ENCODE measurements at regions not wholly inside any gene's neighbourhood (a gene's known extent, or its start where the extent isn't known, plus 50 kb on each side); places are given as distances from the start of the nearest gene placed in this dataset.
A peak's percentile ranks its signal among the peaks of the same experiment; 100 is the strongest.

DNA sequence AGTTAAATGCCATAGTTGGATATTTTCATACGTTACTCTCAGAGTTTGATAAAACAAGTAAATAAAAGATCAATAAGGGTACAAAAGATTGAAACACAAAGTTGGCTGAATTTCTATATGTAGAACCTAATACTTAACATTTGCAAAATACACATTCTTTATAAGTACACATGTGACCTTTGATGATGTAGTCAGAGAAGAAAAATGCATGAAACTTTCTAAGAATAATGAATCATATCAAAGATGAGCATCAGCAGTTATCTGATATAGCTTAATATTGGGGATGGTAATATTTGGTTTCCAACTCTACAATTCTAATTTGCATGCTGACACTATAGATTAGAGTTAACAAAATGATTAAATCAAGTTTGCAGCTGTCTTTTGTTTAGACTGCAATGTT, 188.0 kb upstream of the TGFBR2 start:
- no peak overlapping the region for H3K27ac ChIP-seq (ENCODE audit: low read depth in 1 of 2, low read length in 1 of 2)
- no peaks in the 10 kb centered on the region for H3K36me3 ChIP-seq (ENCODE audit: control insufficient read depth in 2 of 2, insufficient read depth in 2 of 2, low read length in 1 of 2)
- H3K27me3 ChIP-seq (ENCODE audit: control insufficient read depth in 2 of 2, insufficient read depth in 1 of 2, low read length in 1 of 2): no peaks in the 10 kb centered on the region
- no peak for DNase-seq (ENCODE audit: low read depth in 6 of 9, low spot score in 9 of 9)
- 99% methylated on average over 1 of the region's 1 CpG for WGBS
- H3K9me3 ChIP-seq (ENCODE audit: control insufficient read depth in 2 of 2, insufficient read depth in 1 of 2, low read length in 1 of 2): no peaks in the 10 kb centered on the region
- H3K4me1 ChIP-seq (ENCODE audit: control insufficient read depth in 2 of 2, insufficient read depth in 2 of 2, low read length in 2 of 2): no peaks in the 10 kb centered on the region
- H3K4me3 ChIP-seq (ENCODE audit: low read length in 2 of 2): no peak overlapping the region

DNA sequence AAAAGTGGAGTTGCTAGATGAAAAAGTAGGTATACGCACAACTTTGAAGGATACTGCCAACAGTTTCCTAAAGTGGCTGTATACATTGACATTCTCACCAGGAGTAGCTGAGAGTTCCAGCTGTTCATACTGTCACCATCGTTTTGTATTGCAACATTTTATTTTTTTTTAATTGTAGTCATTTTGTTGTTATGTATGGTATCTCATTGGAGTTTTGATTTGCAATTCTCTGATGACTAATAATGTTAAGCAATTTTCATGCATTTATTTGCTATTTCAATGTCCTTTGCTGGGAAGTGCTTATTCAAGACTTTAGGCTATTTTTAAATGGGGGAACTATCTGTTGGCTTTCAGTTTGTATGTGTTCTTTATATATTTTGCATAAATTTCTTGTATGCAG, 185.1 kb upstream of the TGFBR2 start:
- no peaks in the 10 kb centered on the region for H3K9me3 ChIP-seq (ENCODE audit: control insufficient read depth in 2 of 2, insufficient read depth in 1 of 2, low read length in 1 of 2)
- no peaks in the 10 kb centered on the region for H3K4me1 ChIP-seq (ENCODE audit: control insufficient read depth in 2 of 2, insufficient read depth in 2 of 2, low read length in 2 of 2)
- H3K27me3 ChIP-seq (ENCODE audit: control insufficient read depth in 2 of 2, insufficient read depth in 1 of 2, low read length in 1 of 2): no peaks in the 10 kb centered on the region
- no peak overlapping the region for H3K27ac ChIP-seq (ENCODE audit: low read depth in 1 of 2, low read length in 1 of 2)
- H3K4me3 ChIP-seq (ENCODE audit: low read length in 2 of 2): no peak overlapping the region
- DNase-seq (ENCODE audit: low read depth in 6 of 9, low spot score in 9 of 9): no peak
- 96% methylated on average over 2 of the region's 2 CpGs for WGBS
- H3K36me3 ChIP-seq (ENCODE audit: control insufficient read depth in 2 of 2, insufficient read depth in 2 of 2, low read length in 1 of 2): no peaks in the 10 kb centered on the region

DNA sequence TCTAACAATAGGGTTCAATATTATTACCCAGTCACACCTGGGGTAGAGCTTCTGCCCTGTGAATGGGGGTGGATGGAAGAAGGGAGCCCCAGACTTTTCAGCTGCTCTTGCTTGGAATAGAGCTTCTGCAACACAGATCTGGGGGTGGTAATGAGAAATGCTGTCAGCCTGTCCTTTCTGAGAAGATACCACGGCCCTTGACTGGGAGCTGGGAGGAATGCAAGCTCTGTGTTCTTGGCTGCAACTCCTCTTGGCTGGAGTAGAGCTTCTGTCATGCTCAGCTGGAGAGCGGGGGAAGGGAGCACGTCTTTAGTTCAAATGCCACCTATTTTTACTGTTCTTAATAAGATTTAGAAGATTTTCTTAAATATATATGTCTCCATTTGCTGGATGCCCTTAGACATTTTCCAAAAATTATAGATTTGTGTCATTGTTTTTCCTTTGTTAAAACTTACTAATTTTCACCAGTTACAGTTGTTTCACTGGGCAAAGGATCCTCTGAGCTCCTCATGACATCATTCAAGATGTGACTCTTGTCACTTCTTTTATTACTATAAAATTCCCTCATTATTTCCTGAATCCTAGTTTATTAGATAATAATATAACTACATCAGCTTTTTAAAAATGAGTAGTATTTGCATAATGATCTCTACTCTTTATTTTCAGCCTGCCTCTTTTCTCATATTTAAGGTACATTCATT, 180.0 kb upstream of the TGFBR2 start:
- H3K4me1 ChIP-seq (ENCODE audit: control insufficient read depth in 2 of 2, insufficient read depth in 2 of 2, low read length in 2 of 2): no peaks in the 10 kb centered on the region
- no peak overlapping the region for H3K4me3 ChIP-seq (ENCODE audit: low read length in 2 of 2)
- 59% methylated on average over 3 of the region's 3 CpGs for WGBS
- DNase-seq (ENCODE audit: low read depth in 6 of 9, low spot score in 9 of 9): no peak
- H3K27ac ChIP-seq (ENCODE audit: low read depth in 1 of 2, low read length in 1 of 2): no peak overlapping the region
- no peaks in the 10 kb centered on the region for H3K36me3 ChIP-seq (ENCODE audit: control insufficient read depth in 2 of 2, insufficient read depth in 2 of 2, low read length in 1 of 2)
- no peaks in the 10 kb centered on the region for H3K27me3 ChIP-seq (ENCODE audit: control insufficient read depth in 2 of 2, insufficient read depth in 1 of 2, low read length in 1 of 2)
- H3K9me3 ChIP-seq (ENCODE audit: control insufficient read depth in 2 of 2, insufficient read depth in 1 of 2, low read length in 1 of 2): no peaks in the 10 kb centered on the region

DNA sequence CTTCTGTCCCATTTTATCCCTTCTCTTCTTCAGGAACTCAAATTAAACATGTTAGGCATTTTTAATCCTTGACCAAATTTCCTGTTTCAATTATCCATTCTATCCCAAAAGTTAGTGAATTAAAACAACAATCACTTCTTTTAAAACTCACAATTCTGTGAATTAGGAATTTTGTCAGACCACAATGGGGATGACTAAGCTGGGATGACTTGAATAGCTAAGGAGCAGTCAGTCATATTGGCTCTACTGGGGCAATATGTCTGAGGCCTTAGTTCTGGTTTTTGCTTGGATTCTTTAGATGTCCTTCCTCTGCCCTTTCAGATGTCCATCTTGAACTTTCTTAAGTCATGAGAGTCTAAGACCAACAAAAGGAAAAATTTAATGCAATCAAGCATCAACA, 178.2 kb upstream of the TGFBR2 start:
- H3K4me1 ChIP-seq (ENCODE audit: control insufficient read depth in 2 of 2, insufficient read depth in 2 of 2, low read length in 2 of 2): no peaks in the 10 kb centered on the region
- H3K36me3 ChIP-seq (ENCODE audit: control insufficient read depth in 2 of 2, insufficient read depth in 2 of 2, low read length in 1 of 2): no peaks in the 10 kb centered on the region
- no peaks in the 10 kb centered on the region for H3K27me3 ChIP-seq (ENCODE audit: control insufficient read depth in 2 of 2, insufficient read depth in 1 of 2, low read length in 1 of 2)
- H3K9me3 ChIP-seq (ENCODE audit: control insufficient read depth in 2 of 2, insufficient read depth in 1 of 2, low read length in 1 of 2): no peaks in the 10 kb centered on the region
- no peak for DNase-seq (ENCODE audit: low read depth in 6 of 9, low spot score in 9 of 9)
- H3K4me3 ChIP-seq (ENCODE audit: low read length in 2 of 2): no peak overlapping the region
- H3K27ac ChIP-seq (ENCODE audit: low read depth in 1 of 2, low read length in 1 of 2): no peak overlapping the region

DNA sequence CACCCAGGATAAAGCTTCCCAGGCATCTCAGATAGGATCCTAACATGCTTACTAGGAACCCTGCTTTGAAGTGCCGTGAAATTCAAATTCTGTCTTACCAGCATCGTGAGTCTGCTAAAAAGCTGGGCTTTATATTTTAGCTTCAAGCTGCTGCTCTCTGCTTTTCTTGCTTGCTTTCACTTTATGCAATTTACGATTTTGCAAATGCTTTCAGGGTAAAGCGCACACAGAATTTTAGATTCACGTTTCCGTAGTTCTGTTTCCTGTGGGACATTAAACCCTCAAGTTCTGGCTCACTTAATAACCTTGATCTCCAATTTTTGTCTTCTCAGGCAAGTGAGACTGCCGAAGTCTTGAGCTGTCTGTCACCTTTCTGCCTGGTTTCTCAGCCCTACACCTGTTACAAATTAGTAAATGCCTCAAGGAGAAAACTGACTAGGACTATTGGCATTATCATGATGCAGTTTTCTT, 170.5 kb upstream of the TGFBR2 start:
- Histone ChIP-seq H3K4me3 (ENCODE audit: low read length in 2 of 2) (peak overlapping the region; percentile 9 to 33), H3K27me3 (ENCODE audit: control insufficient read depth in 2 of 2, insufficient read depth in 1 of 2, low read length in 1 of 2) (no peaks in the 10 kb centered on the region), H3K9me3 (ENCODE audit: control insufficient read depth in 2 of 2, insufficient read depth in 1 of 2, low read length in 1 of 2) (no peaks in the 10 kb centered on the region), H3K36me3 (ENCODE audit: control insufficient read depth in 2 of 2, insufficient read depth in 2 of 2, low read length in 1 of 2) (no peaks in the 10 kb centered on the region), H3K27ac (ENCODE audit: low read depth in 1 of 2, low read length in 1 of 2) (peak overlapping the region in 1 of 2 donors; percentile 80), H3K4me1 (ENCODE audit: control insufficient read depth in 2 of 2, insufficient read depth in 2 of 2, low read length in 2 of 2) (peaks cover 6% of the 10 kb centered on the region in 2 donors)
- WGBS: 35% methylated on average over 7 of the region's 7 CpGs
- peak in 2 of 9 donors; percentile 8 to 50 for DNase-seq (ENCODE audit: low read depth in 6 of 9, low spot score in 9 of 9)

DNA sequence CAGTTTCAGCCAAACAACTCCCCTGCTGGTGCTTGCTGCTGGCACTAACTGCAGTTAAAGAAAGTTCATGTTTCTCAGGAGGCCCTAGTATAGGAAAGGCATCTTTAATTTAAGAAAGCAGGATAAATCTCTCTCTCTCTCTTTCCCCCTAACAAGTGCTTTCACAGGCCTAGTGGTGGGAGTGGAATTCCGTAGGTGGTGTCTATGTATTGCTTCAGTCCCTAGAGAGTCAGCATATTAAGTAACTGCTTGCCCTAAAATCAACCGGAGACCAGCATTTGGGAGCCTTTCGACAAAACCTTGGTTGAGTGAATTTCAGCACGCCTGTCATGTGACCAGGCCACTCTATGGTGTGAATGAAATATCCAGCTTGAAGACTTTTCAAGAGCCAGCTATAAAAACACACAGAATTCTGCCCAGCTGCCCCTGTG, 169.2 kb upstream of the TGFBR2 start:
- Histone ChIP-seq H3K36me3 (ENCODE audit: control insufficient read depth in 2 of 2, insufficient read depth in 2 of 2, low read length in 1 of 2) (no peaks in the 10 kb centered on the region), H3K27me3 (ENCODE audit: control insufficient read depth in 2 of 2, insufficient read depth in 1 of 2, low read length in 1 of 2) (no peaks in the 10 kb centered on the region), H3K27ac (ENCODE audit: low read depth in 1 of 2, low read length in 1 of 2) (no peak overlapping the region), H3K4me3 (ENCODE audit: low read length in 2 of 2) (no peak overlapping the region), H3K9me3 (ENCODE audit: control insufficient read depth in 2 of 2, insufficient read depth in 1 of 2, low read length in 1 of 2) (no peaks in the 10 kb centered on the region), H3K4me1 (ENCODE audit: control insufficient read depth in 2 of 2, insufficient read depth in 2 of 2, low read length in 2 of 2) (peaks cover 6% of the 10 kb centered on the region in 2 donors)
- 83% methylated on average over 4 of the region's 4 CpGs for WGBS
- no peak for DNase-seq (ENCODE audit: low read depth in 6 of 9, low spot score in 9 of 9)

DNA sequence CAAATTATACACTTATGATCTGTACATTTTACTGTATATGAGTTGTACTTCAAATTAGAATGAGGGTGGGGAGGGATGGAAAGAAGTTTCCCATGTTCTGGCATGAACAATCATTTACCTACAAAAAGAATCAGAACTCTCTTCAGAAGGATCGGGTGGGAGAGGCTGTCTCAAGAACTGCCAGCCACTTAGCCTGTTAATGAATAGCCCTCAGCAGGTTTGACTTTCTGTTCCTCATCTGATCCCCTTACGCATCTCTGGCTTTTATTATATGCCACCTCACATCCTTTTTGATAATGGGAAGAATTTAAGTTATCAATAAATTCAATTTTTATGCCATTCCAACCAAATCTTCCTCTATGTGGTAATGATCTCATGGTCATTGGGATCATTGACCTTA, 168.3 kb upstream of the TGFBR2 start:
- WGBS: 97% methylated on average over 2 of the region's 2 CpGs
- no peaks in the 10 kb centered on the region for H3K36me3 ChIP-seq (ENCODE audit: control insufficient read depth in 2 of 2, insufficient read depth in 2 of 2, low read length in 1 of 2)

DNA sequence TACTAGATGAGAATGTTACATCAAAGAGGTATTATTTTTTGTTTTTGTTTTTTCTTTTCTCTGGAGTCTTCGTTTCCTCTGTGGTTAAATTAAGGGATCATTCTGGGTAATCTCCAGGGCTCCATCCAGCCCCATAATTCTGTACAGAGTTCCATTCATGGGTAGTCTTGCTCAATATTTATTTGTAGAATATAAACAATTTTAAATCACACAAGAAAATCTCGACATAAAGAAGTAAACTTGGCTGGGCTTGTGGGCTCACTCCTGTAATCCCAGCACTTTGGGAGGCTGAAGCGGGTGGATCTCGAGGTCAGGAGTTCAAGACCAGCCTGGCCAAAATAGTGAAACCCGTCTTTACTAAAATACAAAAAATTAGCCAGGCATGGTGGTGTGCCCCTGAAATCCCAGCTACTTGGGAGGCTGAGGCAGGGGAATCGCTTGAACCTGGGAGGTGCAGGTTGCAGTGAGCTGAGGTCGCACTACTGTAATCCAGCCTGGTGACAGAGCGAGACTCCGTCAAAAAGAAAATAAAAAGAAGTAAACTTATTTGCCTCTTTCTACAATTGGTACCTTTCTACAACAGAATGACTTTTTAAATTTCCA, 166.8 kb upstream of the TGFBR2 start:
- H3K36me3 ChIP-seq (ENCODE audit: control insufficient read depth in 2 of 2, insufficient read depth in 2 of 2, low read length in 1 of 2): no peaks in the 10 kb centered on the region
- no peak overlapping the region for H3K4me3 ChIP-seq (ENCODE audit: low read length in 2 of 2)
- 98% methylated on average over 9 of the region's 9 CpGs for WGBS
- H3K4me1 ChIP-seq (ENCODE audit: control insufficient read depth in 2 of 2, insufficient read depth in 2 of 2, low read length in 2 of 2): peaks cover 6% of the 10 kb centered on the region in 2 donors
- H3K27ac ChIP-seq (ENCODE audit: low read depth in 1 of 2, low read length in 1 of 2): no peak overlapping the region
- no peak for DNase-seq (ENCODE audit: low read depth in 6 of 9, low spot score in 9 of 9)
- H3K27me3 ChIP-seq (ENCODE audit: control insufficient read depth in 2 of 2, insufficient read depth in 1 of 2, low read length in 1 of 2): no peaks in the 10 kb centered on the region
- H3K9me3 ChIP-seq (ENCODE audit: control insufficient read depth in 2 of 2, insufficient read depth in 1 of 2, low read length in 1 of 2): no peaks in the 10 kb centered on the region

More for the DNA sequence above, 168.3 kb upstream of the TGFBR2 start:
- DNase-seq (ENCODE audit: low read depth in 6 of 9, low spot score in 9 of 9): no peak
- Histone ChIP-seq H3K4me1 (ENCODE audit: control insufficient read depth in 2 of 2, insufficient read depth in 2 of 2, low read length in 2 of 2) (peaks cover 6% of the 10 kb centered on the region in 2 donors), H3K27ac (ENCODE audit: low read depth in 1 of 2, low read length in 1 of 2) (no peak overlapping the region), H3K9me3 (ENCODE audit: control insufficient read depth in 2 of 2, insufficient read depth in 1 of 2, low read length in 1 of 2) (no peaks in the 10 kb centered on the region), H3K4me3 (ENCODE audit: low read length in 2 of 2) (no peak overlapping the region), H3K27me3 (ENCODE audit: control insufficient read depth in 2 of 2, insufficient read depth in 1 of 2, low read length in 1 of 2) (no peaks in the 10 kb centered on the region)

DNA sequence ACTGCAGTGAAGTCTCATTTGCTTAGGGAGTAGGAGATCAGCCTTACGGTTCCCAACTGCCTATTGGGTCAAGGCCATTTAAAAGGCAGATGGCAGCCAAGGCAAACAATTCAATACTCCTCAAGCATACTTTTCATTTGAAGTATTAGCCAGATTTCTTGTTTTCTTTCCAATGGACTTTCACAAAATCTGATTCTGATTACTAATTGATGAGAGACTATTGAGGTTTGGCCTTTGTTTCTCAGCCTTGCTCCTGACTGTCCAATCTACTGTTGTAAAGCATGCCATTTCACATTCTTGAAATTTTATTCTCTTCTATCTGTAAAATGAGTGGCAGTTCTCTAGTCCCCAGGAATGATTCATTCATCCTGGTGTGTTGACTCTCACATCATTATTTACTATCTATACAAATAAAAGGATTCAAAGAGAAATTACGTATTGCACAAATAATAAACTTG, 166.2 kb upstream of the TGFBR2 start:
- WGBS: 98% methylated on average over 2 of the region's 2 CpGs
- Histone ChIP-seq H3K4me3 (ENCODE audit: low read length in 2 of 2) (no peak overlapping the region), H3K27me3 (ENCODE audit: control insufficient read depth in 2 of 2, insufficient read depth in 1 of 2, low read length in 1 of 2) (no peaks in the 10 kb centered on the region), H3K27ac (ENCODE audit: low read depth in 1 of 2, low read length in 1 of 2) (no peak overlapping the region), H3K9me3 (ENCODE audit: control insufficient read depth in 2 of 2, insufficient read depth in 1 of 2, low read length in 1 of 2) (no peaks in the 10 kb centered on the region), H3K36me3 (ENCODE audit: control insufficient read depth in 2 of 2, insufficient read depth in 2 of 2, low read length in 1 of 2) (no peaks in the 10 kb centered on the region), H3K4me1 (ENCODE audit: control insufficient read depth in 2 of 2, insufficient read depth in 2 of 2, low read length in 2 of 2) (peaks cover 6% of the 10 kb centered on the region in 2 donors)
- DNase-seq (ENCODE audit: low read depth in 6 of 9, low spot score in 9 of 9): no peak

All from thymus (tissue), 11 donors.